ENCODE measurements at regions not wholly inside any gene's neighbourhood (a gene's known extent, or its start where the extent isn't known, plus 50 kb on each side); places are given as distances from the start of the nearest gene placed in this dataset.

DNA sequence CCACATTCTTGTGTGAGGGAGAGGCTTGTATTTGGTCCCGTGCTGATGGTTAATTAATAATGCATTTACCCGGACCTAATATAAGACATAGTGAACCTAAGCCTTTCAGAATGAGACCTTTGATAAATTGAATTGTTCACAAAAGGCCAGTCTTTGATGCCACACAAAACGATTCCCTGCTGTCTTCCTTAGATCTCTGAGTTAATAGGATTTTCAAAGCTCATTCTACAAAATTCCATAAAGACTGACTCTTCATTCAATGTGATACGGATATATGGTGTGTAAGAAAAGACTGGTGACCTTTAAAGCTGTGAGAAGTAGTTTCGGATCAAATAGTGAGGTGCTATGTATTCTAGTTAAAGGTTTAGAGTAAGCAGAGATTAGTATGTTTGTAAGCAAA is 254.3 kb downstream of the PDHA2 start:
- no peak overlapping the region for H3K23ac ChIP-seq (ENCODE audit: low read depth, low read length)
- ChIA-PET POLR2A (ENCODE audit: unreplicated experiment) (no interaction called here), CTCF (no interaction called here)
- H3K14ac ChIP-seq (replicated peaks; ENCODE audit: low read depth, low read length), result no peak overlapping the region
- H4K20me1 ChIP-seq (ENCODE audit: insufficient read depth, low read length), result no peaks in the 10 kb centered on the region
- H3K9me1 ChIP-seq (ENCODE audit: insufficient read depth, low read length), result no peaks in the 10 kb centered on the region
- H3K79me1 ChIP-seq (ENCODE audit: low read depth in 1 of 2, low read length in 2 of 2), result no peaks in the 10 kb centered on the region
- dilution Hi-C loops (cut with HindIII; ENCODE audit: low sequenced_read_pairs, unreplicated experiment), result no loop called here
- ATAC-seq (ENCODE audit: low read depth) (no peak), DNase-seq (no peak)
- BruUV-seq (replicated peaks), result no TSS peak
- 0 out of 2 replicates have a peak, but pooled peaks cover 3% of the 10 kb centered on the region for H3K9me3 ChIP-seq (ENCODE audit: control insufficient read depth, insufficient read depth, low read length)
- no peak overlapping the region for H2BK5ac ChIP-seq (ENCODE audit: low read depth, low read length, poor library complexity, severe bottlenecking)
- H3K27ac ChIP-seq (ENCODE audit: insufficient read depth, low read length), result no peak overlapping the region
- no peak overlapping the region for H3K4me2 ChIP-seq (ENCODE audit: low read depth, low read length)
- no peak overlapping the region for H2BK15ac ChIP-seq (ENCODE audit: low read depth, low read length)
- H4K5ac ChIP-seq (ENCODE audit: low read depth, low read length), result no peak overlapping the region
- no peak overlapping the region for H3K4me3 ChIP-seq (ENCODE audit: insufficient read depth, low read depth, low read length)
- no peak overlapping the region for H2BK120ac ChIP-seq (ENCODE audit: low read depth, low read length)
- no peak overlapping the region for H2AK9ac ChIP-seq (replicated peaks; ENCODE audit: low read depth, low read length, poor library complexity)
- intact Hi-C loops (cut with micrococcal nuclease), result no loop called here
- no peak overlapping the region for H2AK5ac ChIP-seq (ENCODE audit: low read depth, low read length)
- no peak overlapping the region for H2BK20ac ChIP-seq (ENCODE audit: low read depth, low read length)
- no peak overlapping the region for H3K56ac ChIP-seq (ENCODE audit: extremely low read depth, insufficient read depth, low read length)
- in situ Hi-C loops (cut with MboI; ENCODE audit: low sequenced_read_pairs), result no loop called here
- no peak overlapping the region for H3K9ac ChIP-seq (ENCODE audit: low read depth, low read length)
- H3K27me3 ChIP-seq (ENCODE audit: control insufficient read depth, insufficient read depth, low read length), result no peaks in the 10 kb centered on the region
- H3K4ac ChIP-seq (ENCODE audit: low read depth, low read length), result no peak overlapping the region
- no peak for TF ChIP-seq CEBPB (IDR thresholded peaks at IDR 0.05; ENCODE audit: low read depth, low read length)
- TF ChIP-seq NFE2L2 (IDR thresholded peaks at IDR 0.05; ENCODE audit: low read depth, low read length), result no peak
- no peak for TF ChIP-seq MAFK (IDR thresholded peaks at IDR 0.05; ENCODE audit: low read depth, low read length)
- TF ChIP-seq FOS (IDR thresholded peaks at IDR 0.05; ENCODE audit: low read depth, low read length), result no peak
- TF ChIP-seq MXI1 (IDR thresholded peaks at IDR 0.05; ENCODE audit: borderline replicate concordance, low read depth, low read length), result no peak
- TF ChIP-seq RAD21 (IDR thresholded peaks at IDR 0.05; ENCODE audit: low read length), result no peak
- no peak for TF ChIP-seq SMC3 (IDR thresholded peaks at IDR 0.05; ENCODE audit: low read depth, low read length)
- TF ChIP-seq, protein P1, sequence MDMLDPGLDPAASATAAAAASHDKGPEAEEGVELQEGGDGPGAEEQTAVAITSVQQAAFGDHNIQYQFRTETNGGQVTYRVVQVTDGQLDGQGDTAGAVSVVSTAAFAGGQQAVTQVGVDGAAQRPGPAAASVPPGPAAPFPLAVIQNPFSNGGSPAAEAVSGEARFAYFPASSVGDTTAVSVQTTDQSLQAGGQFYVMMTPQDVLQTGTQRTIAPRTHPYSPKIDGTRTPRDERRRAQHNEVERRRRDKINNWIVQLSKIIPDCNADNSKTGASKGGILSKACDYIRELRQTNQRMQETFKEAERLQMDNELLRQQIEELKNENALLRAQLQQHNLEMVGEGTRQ (IDR thresholded peaks at IDR 0.05; ENCODE audit: low read depth, low read length), result no peak
- TF ChIP-seq BHLHE40 (IDR thresholded peaks at IDR 0.05; ENCODE audit: low read depth, low read length), result no peak
- no peak for TF ChIP-seq POLR2A (IDR thresholded peaks at IDR 0.05; ENCODE audit: low read depth, low read length)
- TF ChIP-seq, protein P2, sequence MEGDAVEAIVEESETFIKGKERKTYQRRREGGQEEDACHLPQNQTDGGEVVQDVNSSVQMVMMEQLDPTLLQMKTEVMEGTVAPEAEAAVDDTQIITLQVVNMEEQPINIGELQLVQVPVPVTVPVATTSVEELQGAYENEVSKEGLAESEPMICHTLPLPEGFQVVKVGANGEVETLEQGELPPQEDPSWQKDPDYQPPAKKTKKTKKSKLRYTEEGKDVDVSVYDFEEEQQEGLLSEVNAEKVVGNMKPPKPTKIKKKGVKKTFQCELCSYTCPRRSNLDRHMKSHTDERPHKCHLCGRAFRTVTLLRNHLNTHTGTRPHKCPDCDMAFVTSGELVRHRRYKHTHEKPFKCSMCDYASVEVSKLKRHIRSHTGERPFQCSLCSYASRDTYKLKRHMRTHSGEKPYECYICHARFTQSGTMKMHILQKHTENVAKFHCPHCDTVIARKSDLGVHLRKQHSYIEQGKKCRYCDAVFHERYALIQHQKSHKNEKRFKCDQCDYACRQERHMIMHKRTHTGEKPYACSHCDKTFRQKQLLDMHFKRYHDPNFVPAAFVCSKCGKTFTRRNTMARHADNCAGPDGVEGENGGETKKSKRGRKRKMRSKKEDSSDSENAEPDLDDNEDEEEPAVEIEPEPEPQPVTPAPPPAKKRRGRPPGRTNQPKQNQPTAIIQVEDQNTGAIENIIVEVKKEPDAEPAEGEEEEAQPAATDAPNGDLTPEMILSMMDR (conservative IDR thresholded peaks at IDR 0.05; ENCODE audit: low read depth, low read length), result no peak
- TF ChIP-seq, protein P3, sequence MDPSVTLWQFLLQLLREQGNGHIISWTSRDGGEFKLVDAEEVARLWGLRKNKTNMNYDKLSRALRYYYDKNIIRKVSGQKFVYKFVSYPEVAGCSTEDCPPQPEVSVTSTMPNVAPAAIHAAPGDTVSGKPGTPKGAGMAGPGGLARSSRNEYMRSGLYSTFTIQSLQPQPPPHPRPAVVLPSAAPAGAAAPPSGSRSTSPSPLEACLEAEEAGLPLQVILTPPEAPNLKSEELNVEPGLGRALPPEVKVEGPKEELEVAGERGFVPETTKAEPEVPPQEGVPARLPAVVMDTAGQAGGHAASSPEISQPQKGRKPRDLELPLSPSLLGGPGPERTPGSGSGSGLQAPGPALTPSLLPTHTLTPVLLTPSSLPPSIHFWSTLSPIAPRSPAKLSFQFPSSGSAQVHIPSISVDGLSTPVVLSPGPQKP (IDR thresholded peaks at IDR 0.05; ENCODE audit: borderline replicate concordance, low read depth, low read length), result no peak
- no peak for TF ChIP-seq MAZ (IDR thresholded peaks at IDR 0.05; ENCODE audit: borderline replicate concordance, low read depth, low read length)
- TF ChIP-seq RFX5 (IDR thresholded peaks at IDR 0.05; ENCODE audit: low read depth, low read length), result no peak
- TF ChIP-seq CHD1 (IDR thresholded peaks at IDR 0.05; ENCODE audit: low read depth, low read length), result no peak
- no peak for TF ChIP-seq RCOR1 (IDR thresholded peaks at IDR 0.05; ENCODE audit: insufficient replicate concordance, low read length)
- H4K8ac ChIP-seq (ENCODE audit: low read depth in 2 of 2, low read length in 2 of 2), result no peak overlapping the region
- H3K36me3 ChIP-seq (ENCODE audit: control insufficient read depth, insufficient read depth, low read length), result no peaks in the 10 kb centered on the region
- no peak overlapping the region for H2AFZ ChIP-seq (replicated peaks; ENCODE audit: low read length, poor library complexity)
- no peak overlapping the region for H4K91ac ChIP-seq (ENCODE audit: insufficient read depth, low read depth, low read length)
- no CpG with 5 or more reads among the region's 5 CpGs for WGBS, 2 experiments (ENCODE audit: extremely low coverage in 2 of 2, insufficient read length in 1 of 2)
- no peaks in the 10 kb centered on the region for H3K4me1 ChIP-seq (ENCODE audit: control insufficient read depth, insufficient read depth, low read length)
- H3K18ac ChIP-seq (ENCODE audit: low read depth, low read length), result no peak overlapping the region
